Posterior vena cava (tissue), 2 donors: ENCODE measurements at regions not wholly inside any gene's neighbourhood (a gene's known extent, or its start where the extent isn't known, plus 50 kb on each side); places are given as distances from the start of the nearest gene placed in this dataset.

ENCODE experiments used
- DNase-seq: peaks from one replicate; pipeline ENCODE4 v3.0.0-alpha.2; 2020; ENCODE audit warnings: low spot score
- intact Hi-C, 2 donors: fragments of 100-400 bp; cut with DNase I; formaldehyde crosslinking; loops; one replicate each; pipeline versions ENCODE4 v1.14.1 to v1.14.2; 2022 to 2023
- donor health status: DM: yes; HTN: yes; CAD: no.
- donor health status: DM: yes; HTN: yes; CAD: no.

DNA sequence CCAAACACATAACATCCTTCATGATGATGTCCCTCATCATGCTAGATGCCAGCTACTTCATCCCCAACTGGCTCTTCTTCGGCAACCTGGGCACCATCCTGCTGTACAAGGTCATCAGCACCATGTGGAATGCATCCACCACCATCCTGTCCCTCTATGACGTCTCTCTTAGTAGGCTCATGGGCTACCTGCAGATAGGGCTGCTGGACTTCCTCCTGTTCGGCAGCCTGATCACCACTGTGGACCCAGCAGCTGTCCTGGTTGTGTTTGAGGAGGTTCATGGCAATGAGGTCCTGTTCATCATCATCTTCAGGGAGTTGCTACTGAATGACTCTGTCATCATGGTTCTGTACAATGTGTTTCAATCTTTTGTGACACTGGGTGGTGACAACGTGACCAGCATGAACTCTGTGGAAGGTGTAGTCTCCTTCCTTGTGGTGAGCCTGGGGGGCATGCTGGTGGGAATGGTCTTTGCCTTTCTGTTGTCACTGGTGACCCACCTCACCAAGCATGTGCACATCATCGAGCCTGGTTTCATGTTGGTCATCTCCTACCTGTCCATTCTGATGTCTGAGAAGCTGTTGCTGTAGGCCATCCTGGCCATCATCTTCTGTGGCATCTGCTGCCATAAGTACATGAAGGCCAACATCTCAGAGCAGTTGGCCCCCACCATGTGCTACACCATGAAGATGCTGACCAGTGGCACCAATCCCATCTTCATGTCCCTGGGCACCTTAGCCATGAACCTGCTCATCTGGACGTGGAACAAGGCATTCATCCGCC, 120.7 kb upstream of the SERPIND1 start:
- no peak for DNase-seq
- intact Hi-C loops: loop anchor here in 1 of 2 donors (10.0 kb wide), 1 partner anchor 1038 kb away; no protein-coding TSS in a partner anchor

DNA sequence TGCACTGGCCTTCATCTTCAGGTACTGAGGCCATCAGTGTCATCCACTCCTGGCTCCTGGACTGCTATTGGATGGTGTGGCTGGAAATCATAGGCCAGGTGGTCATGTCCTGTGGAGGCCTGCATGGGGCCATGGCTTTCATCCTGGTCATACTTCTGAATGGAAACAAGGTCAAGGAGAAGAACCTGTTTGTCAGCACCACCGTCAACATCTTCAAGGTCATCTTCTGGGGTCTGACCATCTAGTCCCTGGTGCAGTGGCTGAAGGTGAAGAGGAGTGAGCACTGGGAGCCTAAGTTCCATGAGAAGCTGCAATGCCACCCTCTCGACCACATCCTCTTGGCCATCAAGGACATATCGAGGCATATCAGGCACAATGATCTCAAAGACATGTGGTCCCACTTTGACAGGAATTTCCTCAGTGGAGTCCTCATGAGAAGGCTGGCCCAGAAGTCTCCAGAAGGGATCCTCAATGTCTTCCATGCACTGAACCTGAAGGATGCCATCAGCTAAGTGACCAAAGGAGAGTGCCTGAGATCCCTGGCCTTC, 120.0 kb upstream of the SERPIND1 start:
- no peak for DNase-seq
- intact Hi-C loops: loop anchor here in 1 of 2 donors (10.0 kb wide), 1 partner anchor 1039 kb away; no protein-coding TSS in a partner anchor

DNA sequence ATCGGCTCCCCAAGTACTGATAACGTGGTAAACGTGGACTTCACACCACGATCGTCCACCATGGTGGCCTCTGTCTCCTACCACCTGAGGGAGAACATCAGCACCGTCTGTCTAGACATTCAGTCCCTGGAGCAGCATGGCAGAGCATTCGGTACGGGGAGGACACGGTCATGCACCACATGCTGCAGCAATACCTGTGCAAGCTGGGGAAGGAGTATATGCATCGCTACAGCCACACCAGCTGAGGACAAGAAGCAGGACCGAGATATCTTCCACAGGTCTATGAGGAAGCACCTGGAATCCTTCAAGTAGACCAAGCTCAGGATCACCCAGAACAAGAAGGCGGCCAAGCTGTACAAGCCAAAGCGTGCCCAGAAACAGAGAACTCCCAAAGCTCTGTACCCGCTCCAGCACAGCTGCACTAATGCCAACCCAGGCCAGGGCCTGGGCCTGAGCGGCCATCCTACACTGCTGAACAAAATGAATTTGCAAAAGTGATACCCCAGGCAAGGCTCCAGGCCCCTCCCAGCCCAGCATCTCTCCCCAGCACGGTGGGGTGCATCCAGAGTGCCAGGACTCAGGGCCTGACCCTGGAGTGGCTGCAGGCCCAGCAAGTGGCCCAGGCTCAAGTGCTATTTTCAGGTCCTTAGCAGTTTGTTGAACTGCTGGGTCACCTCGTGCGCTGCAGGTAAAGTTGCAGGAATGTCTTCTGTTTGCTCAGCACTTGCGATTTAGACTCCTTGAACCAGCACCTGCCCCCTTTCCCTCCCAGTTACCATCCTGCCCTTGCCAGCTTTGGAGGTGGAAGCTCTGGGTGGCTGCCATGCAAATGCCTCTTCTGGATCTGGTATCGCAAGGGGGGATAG, 119.3 kb upstream of the SERPIND1 start:
- intact Hi-C loops: loop anchor here in 1 of 2 donors (10.0 kb wide), 1 partner anchor 1040 kb away; no protein-coding TSS in a partner anchor
- no peak for DNase-seq

DNA sequence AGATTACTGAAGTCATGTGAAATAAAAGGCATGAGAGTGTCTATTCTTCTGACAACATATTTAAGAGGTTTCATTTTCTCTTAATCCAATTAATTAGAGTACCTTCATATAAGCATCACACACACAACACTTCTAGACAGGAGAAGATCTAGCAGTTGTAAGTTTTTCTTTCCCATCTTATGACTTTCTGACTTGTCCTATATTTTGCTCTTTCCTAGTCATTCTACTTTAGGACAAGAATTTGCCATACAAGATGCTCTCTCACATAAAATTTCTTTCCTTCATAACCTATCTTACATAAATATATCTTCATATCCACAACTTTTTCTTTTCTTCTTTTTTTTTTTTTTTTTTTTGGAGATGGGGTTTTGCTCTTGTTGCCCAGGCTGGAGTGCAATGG, 118.3 kb upstream of the SERPIND1 start:
- DNase-seq: no peak
- intact Hi-C loops: loop anchor here in 1 of 2 donors (10.0 kb wide), 1 partner anchor 1041 kb away; no protein-coding TSS in a partner anchor

DNA sequence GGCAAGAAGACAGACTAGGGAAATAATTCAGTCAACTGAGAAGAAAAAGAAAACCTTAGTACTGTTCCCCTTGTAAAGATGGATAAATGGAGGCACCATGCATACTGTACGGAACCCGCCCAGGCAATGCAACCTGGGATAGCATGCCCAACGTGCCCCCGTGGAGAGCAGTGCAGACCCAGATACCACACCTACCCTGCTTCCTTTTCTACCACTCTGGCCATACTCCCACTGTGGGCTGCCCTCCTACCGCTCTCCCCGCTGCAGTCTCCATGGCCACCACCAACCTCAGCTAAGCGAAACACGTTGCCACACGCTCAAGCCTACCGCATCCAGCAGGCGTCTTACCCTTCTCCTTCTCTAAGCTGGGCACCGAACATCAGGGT, 117.4 kb upstream of the SERPIND1 start:
- DNase-seq: no peak
- intact Hi-C loops: loop anchor here in 1 of 2 donors (10.0 kb wide), 1 partner anchor 1042 kb away; no protein-coding TSS in a partner anchor

DNA sequence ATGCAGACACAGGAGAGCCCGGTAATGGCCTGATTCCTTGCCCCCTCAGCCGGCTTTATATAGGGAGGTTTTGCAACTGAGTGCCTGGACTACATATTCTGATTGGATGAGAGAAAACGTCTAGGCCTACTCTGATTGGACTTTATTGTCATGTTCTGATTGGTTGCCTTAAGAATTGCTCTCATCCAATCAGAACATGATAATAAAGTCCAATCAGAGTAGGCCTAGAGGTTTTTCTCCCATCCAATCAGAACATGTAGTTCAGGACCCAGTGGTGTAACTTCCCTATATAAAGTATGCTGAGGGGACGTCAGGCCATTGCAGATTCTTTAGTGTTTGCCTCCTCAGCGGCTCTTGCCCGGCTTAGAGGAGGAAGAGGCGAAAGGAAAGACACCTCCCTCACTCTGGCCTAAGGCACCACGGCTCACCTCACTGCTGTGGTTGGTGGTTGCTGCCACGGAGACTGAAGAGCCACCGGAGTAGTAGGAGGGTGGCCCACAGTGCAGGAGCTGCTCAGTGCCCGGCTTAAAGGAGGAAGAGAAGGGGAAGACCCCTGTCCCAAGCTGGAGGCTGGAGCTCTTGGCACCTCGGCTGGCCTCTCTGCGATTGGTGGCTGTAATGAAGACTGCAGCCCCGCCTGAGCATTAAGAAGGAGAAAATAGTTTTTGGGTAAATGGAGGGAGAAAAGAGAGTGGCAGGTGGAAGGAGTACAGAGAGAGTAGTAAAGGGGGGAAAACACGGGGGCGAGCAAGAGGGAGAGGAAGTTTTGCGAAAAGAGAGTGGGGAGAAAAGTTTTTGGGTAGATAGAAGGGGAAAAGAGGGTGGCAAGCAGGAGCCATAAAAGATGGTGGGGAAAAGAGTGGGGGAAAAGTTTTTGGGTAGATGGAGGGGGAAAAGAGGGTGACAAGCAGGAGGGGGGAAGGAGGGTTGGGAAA, 116.7 kb upstream of the SERPIND1 start:
- intact Hi-C loops: loop anchor here in 1 of 2 donors (10.0 kb wide), 1 partner anchor 1042 kb away; no protein-coding TSS in a partner anchor
- no peak for DNase-seq
